Fibroblast of the conjunctiva (primary cell): ENCODE measurements at regions not wholly inside any gene's neighbourhood (a gene's known extent, or its start where the extent isn't known, plus 50 kb on each side); places are given as distances from the start of the nearest gene placed in this dataset.
"Not testable (repeated sequence)": the region's sequence is repeated elsewhere in the genome, so short reads cannot be mapped to it uniquely, and the experiment has no call there.

Experiments
- DNase-seq: peaks from one replicate; pipeline ENCODE4 v3.0.0-alpha.2; 2010; ENCODE audit warnings: low read depth

DNA sequence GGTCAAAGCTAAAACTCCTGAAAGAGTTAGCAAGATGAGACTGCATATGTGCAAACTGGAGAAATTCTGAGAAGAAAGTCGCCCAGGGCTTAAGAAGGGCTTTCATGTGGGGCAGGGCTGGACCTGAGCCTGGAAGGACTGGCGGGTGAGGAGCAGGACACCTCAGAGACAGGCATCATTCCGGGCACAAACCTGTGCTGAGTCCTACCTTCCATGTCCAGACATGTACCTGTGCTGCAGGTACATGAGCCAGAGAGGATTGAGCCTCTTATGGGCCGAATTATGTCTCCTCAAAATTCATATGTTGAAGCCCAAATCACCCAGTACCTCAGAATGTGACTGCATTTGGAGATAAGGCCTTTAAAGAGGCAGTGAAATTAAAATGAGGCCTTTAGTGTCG, 171.0 kb downstream of the QRSL1 start:
- DNase-seq = no peak

DNA sequence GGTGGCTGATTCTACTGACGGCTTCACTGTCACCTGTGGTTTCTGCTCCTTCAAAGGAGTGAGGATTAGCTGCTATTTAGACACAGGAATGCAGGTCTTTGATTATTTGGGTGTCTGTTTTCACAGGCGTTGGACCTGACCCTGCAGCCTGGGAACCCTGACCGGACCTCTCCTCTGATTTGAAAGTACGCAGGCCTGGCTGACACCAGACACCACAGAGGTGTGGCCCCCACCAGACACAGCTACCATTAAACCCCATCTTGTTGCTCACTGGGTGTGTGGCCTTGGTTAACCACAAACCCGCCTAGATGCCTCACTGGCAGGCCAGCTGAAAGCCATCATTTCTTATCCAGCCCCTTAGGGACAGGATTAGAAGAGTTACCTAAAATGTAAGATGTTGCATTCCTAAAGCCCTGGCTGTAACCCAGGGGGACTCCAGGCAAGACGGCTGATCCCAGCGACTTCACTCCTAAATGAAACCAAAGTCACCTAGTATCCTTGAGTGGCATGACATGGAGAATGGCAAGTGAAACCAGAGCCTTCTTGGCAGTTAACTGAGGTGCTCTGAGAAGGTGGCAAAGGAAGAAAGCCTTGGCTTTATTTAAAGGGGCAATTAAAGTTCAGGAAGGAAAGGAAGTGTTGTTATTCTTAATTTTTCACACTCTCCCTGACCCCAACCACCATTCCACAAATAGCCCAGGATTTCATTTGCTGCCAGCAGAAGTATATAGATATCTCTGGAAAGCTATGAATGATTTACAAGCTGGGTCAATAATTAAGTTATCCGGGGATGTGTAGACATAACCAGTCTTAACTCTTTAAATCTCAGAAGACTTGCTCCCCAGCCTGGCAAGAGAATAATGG, 169.9 kb downstream of the QRSL1 start:
- no peak for DNase-seq

DNA sequence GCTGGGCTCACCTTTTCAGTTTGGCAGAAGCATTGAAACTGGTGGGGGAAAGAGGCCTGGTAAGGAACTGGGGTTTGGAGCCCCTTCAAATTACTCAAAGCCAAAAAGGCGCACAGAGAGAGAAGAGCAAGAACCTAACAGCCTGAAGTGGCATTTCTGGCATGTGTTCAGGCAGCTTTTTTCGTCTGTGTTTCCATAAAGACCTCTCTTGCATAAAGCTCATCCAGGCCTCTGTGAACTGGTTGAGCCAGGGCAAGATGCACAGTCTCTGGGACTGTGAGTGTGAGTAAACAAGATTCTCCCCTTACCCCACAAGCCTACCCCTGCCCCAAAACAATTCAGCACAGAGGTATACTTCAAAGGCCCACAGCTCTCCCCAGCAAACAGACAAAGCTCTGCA, 167.8 kb downstream of the QRSL1 start:
- no peak for DNase-seq

DNA sequence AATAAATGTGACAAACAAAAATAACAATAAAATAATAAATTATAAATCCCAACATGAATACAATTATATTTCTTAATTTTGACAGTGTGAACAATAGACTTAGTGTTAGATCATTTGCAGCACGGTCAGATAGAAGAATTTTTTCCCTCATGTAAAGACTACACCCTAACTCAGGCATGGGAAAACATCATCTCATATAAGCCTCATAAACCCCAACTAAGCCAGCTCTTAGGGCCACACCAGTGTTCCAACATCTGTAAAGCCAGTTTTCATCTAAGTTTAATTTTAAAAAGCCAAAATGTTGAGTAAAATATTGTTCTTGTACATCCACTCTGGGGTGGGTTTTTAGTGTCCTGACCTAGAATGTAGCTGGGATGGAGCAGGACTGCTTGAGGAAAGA, 167.4 kb downstream of the QRSL1 start:
- no peak for DNase-seq

DNA sequence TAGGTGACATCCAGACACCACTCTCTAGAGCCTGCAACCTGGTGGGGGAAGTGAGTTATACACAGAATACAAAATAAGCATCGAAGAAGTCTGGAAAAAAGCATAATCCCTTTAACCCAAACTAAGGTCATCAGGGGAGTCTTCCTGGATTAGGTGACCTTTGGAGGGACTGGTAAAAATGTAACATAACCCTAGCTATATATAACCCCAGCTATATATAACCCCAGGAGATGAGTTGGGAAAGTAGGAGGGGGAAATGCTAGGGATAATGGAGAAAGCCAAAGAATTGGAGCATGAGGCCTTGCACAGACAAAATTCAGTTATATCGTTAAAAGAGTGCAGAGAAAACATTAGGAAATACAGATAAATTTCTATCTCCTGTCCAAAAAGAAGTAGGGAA, 164.8 kb downstream of the QRSL1 start:
- no peak for DNase-seq

DNA sequence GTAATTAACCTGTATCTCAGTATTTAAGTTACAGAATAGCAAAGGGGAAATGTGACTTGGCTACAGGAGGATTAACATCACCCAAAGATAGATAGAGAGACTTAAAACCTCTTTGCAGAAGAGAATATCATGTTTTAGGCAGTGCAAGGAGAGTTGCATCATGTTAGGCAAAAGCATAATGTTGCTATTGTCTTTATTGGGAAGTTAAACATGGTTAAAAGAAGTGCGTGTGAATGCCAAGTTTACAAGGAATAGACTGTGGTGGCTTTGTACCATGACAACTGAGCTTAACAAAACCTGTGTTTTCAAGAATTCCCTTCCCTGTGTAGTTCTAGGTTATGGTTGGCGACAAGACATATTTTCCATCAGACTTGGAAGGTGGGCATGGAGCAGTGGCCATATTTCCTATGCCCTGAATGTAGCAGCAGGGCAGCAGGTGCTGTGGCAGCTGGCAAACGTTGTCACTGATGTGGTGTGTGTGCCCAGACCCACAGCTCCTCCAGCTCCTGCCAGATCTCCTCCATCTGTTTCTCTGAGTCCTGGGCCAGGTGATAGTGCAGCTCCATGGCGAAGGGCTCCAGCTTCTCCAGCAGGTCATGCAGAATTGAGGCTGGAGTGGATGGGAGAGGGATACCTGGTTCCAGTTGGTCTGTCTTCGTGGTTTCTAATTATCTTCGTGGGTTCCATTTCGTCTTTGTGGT, 163.3 kb downstream of the QRSL1 start:
- DNase-seq = no peak

- DNase-seq = no peak
Measured at GRCh38 chr6:106790935-106791334, 161.6 kb downstream of the QRSL1 start.

DNA sequence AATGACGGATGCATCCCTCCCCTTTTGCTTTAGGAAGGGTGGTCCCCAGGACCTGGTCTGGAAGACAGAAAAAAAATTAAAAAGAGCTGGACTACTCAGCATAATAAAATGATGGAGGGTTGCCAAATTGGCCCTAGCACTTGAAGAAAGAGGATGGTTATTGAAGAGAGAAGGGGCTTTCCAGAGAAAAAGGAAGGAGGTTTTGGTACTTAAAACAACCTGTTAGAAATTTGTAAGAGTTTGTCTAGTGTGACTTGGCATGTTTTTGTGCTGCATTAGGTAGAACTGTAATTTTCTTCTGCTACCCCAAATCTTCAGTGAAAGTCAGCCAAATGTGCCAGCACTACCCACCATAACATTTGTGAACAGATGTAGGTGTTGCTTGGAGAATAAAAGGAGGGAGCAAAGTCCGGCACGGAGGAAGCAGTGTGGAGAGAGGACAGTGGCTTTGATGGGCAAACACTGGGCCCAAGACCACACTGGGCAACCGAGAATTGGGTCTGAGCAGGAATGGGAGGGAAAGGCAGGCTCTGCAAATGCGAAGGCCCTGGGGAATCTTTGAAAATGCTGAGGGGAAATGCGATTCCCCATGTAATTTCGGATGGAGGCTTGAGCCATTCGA, 160.9 kb downstream of the QRSL1 start:
- no peak for DNase-seq

DNA sequence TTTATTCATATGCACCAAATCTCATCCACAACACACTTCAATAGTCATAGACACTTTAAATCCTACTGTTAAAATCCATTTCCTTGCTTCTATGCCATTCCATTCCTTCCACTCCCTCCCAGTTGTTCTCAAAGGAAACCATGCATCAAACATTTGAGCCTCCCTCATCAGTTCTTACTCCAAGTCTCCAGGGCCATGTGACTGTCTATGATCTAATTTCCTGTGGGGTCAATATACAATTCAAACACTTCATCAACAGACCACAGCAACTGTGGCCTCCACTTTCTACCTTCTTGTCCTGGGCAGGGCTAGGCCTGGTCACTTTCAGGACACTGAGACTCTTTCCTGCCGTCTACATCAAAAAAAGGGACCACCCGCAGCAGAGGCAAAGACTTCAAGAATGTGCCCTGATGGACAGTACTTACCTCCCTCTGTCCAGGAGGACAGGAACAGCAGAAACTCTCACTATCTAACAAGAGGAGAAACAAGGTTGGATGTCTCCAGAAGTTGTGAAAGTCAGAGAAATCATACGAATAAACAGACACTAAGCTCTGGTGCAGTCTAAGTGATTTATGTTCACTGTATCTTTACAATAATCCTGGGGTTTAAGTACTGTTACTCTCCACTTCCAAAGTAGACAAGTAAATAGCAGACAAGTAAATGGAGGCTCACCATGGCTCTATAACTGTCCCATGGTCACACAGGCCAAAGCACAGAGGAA, 160.2 kb downstream of the QRSL1 start:
- DNase-seq = no peak

DNA sequence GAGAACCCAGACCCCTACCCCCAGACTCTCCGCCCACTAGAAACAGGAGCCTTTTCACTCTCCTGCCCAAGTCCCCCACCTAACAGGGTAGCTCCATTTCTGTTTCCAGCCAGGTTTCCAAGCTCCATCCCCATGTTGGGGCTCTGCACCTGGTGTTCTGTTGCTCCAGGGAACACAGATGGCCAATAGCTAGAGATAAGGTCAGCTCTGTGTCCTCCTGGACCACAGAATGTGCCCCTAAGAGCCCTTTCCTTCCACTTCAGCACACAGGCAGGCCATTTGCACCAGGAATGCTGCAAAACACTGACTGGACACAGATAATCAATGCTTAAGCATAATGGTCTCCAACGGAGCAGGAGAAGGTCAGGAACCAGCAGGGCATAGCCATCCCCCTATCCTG, 159.4 kb downstream of the QRSL1 start:
- no peak for DNase-seq

- DNase-seq = no peak
Measured at GRCh38 chr6:106787327-106788196, 158.2 kb downstream of the QRSL1 start.

DNA sequence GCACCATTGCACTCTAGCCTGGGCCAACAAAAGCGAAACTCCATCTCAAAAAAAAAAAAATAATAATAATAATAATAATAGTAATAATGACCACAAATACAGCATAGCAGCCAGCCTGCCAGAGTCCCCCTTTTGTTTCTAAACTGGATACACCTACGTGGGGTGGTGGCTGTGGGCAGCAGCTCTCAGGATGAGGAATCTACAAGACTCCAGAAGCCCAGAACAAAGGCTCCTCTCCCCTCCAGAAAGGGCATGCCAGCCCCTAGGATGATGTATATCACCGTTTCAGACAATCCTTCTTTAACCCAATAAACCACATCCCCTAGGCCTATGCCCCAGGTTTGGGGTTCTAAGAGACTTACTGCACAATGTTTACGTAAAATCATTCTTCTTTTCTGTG, 155.9 kb downstream of the QRSL1 start:
- no peak for DNase-seq

- DNase-seq = no peak
Measured at GRCh38 chr6:106783640-106784566, 154.5 kb downstream of the QRSL1 start.

GRCh38 chr6:106782536-106783285, 153.3 kb downstream of the QRSL1 start:
- no peak for DNase-seq

GRCh38 chr6:106779552-106779951, 150.2 kb downstream of the QRSL1 start:
- not testable (repeated sequence) for DNase-seq

- DNase-seq = no peak
Measured at GRCh38 chr6:106778943-106779342, 149.6 kb downstream of the QRSL1 start.

DNA sequence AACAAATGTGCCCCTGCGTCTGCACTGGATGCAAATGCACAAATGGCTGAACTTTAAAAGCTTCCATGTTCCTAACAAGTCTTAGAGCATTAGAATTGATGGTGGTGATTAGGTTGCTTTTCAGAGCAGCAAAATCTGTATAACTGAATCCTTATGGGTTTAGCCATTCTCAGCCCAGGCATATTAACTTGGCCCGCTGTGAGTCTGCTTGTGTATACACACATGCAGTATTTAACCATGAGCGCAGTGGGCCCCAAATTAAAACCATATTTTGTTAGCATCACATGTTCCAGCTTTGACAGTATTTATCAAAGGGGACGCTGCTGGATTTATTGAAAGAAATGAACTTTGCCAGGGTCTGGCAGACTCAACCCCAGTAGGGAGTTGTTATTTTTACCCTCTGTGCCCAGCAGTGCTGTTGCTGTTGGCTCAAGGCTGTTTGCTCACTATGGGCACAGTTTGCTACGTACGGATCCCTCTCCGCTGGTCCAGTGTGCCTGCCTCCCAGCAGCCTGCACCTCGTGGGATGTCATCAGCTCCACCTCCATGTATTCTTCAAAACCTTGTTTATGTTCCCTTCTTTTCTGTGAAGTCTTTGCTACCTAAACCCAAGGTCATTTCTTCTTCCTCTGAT, 144.7 kb downstream of the QRSL1 start:
- DNase-seq = peak; percentile 50

GRCh38 chr6:106773522-106773921, 144.1 kb downstream of the QRSL1 start:
- no peak for DNase-seq
